ENCODE measurements at regions not wholly inside any gene's neighbourhood (a gene's known extent, or its start where the extent isn't known, plus 50 kb on each side); places are given as distances from the start of the nearest gene placed in this dataset.

DNA sequence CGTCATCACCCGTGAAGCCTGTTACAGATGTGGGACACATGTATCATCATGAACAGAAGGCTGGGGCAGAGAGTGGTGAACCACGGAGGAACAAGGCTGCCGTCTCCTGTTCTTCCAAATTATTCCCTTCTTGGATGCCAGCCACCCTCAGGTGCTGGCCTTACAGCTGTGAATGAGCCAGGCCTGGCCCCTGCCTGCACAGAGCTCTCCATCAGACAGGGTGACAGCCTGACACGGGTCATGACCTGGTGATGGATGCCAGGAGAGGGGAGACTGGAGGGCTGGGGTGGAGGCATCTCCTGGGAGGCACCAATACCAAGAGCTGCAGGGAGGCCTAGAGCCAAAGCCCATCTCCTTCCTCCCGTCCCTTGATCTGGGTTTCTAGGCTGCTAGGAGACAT is 230.0 kb upstream of the C1orf174 start:
- H3K4me1 ChIP-seq: no peaks in the 10 kb centered on the region
- H3K79me2 ChIP-seq: no peaks in the 10 kb centered on the region
- no peak overlapping the region for H3K4me2 ChIP-seq (ENCODE audit: low read length)
- H3K4me3 ChIP-seq (ENCODE audit: low read depth, low read length): no peak overlapping the region
- no peak overlapping the region for H3K27ac ChIP-seq
- no peak overlapping the region for H3K9ac ChIP-seq
- H2AFZ ChIP-seq: no peak overlapping the region
- no peaks in the 10 kb centered on the region for H3K27me3 ChIP-seq (ENCODE audit: control insufficient read depth, insufficient read depth, low read length)
- no peaks in the 10 kb centered on the region for H3K36me3 ChIP-seq (ENCODE audit: control insufficient read depth, insufficient read depth, low read length)
- H3K9me3 ChIP-seq (ENCODE audit: control insufficient read depth, low read length): no peaks in the 10 kb centered on the region
- TF ChIP-seq, protein P1, sequence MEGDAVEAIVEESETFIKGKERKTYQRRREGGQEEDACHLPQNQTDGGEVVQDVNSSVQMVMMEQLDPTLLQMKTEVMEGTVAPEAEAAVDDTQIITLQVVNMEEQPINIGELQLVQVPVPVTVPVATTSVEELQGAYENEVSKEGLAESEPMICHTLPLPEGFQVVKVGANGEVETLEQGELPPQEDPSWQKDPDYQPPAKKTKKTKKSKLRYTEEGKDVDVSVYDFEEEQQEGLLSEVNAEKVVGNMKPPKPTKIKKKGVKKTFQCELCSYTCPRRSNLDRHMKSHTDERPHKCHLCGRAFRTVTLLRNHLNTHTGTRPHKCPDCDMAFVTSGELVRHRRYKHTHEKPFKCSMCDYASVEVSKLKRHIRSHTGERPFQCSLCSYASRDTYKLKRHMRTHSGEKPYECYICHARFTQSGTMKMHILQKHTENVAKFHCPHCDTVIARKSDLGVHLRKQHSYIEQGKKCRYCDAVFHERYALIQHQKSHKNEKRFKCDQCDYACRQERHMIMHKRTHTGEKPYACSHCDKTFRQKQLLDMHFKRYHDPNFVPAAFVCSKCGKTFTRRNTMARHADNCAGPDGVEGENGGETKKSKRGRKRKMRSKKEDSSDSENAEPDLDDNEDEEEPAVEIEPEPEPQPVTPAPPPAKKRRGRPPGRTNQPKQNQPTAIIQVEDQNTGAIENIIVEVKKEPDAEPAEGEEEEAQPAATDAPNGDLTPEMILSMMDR (IDR thresholded peaks at IDR 0.05): no peak

DNA sequence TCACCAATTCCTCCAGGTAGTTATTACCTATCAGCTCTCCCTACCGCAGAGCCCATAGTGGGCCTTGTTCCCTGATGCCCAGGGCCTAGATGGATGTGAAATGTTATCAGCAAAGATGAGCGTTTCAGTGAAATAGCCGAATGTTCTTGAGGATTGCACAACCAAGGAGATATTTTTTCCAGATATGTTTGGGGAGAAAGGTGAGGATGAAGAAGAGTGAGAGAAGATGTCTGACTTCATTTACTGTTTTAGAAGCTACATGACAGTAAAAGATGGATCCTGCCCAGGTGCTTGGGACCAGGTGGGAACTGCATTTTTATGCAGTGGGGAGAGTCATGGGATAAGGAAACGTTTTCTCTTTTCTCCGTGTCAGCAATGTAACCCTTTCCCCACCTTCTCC is 231.7 kb upstream of the C1orf174 start:
- Histone ChIP-seq H3K27ac (no peak overlapping the region), H3K27me3 (ENCODE audit: control insufficient read depth, insufficient read depth, low read length) (no peaks in the 10 kb centered on the region), H3K4me1 (no peaks in the 10 kb centered on the region), H3K9me3 (ENCODE audit: control insufficient read depth, low read length) (no peaks in the 10 kb centered on the region), H2AFZ (no peak overlapping the region), H3K4me2 (ENCODE audit: low read length) (no peak overlapping the region), H3K9ac (no peak overlapping the region), H3K4me3 (ENCODE audit: low read depth, low read length) (no peak overlapping the region), H3K36me3 (ENCODE audit: control insufficient read depth, insufficient read depth, low read length) (no peaks in the 10 kb centered on the region), H3K79me2 (no peaks in the 10 kb centered on the region)
- TF ChIP-seq, protein P1 (IDR thresholded peaks at IDR 0.05): no peak

- Histone ChIP-seq H3K27me3 (ENCODE audit: control insufficient read depth, insufficient read depth, low read length) (no peaks in the 10 kb centered on the region), H3K27ac (no peak overlapping the region), H3K9ac (no peak overlapping the region), H2AFZ (no peak overlapping the region), H3K79me2 (no peaks in the 10 kb centered on the region), H3K36me3 (ENCODE audit: control insufficient read depth, insufficient read depth, low read length) (no peaks in the 10 kb centered on the region), H3K9me3 (ENCODE audit: control insufficient read depth, low read length) (no peaks in the 10 kb centered on the region), H3K4me1 (no peaks in the 10 kb centered on the region), H3K4me2 (ENCODE audit: low read length) (no peak overlapping the region), H3K4me3 (ENCODE audit: low read depth, low read length) (no peak overlapping the region)
- TF ChIP-seq, protein P1 (IDR thresholded peaks at IDR 0.05): no peak
These were observed 232.6 kb upstream of the C1orf174 start for GRCh38 chr1:4132352-4133296.

- Histone ChIP-seq H3K4me2 (ENCODE audit: low read length) (no peak overlapping the region), H3K79me2 (no peaks in the 10 kb centered on the region), H3K9ac (no peak overlapping the region), H3K36me3 (ENCODE audit: control insufficient read depth, insufficient read depth, low read length) (no peaks in the 10 kb centered on the region), H3K27ac (no peak overlapping the region), H3K4me3 (ENCODE audit: low read depth, low read length) (no peak overlapping the region), H3K4me1 (no peaks in the 10 kb centered on the region), H3K27me3 (ENCODE audit: control insufficient read depth, insufficient read depth, low read length) (no peaks in the 10 kb centered on the region), H3K9me3 (ENCODE audit: control insufficient read depth, low read length) (no peaks in the 10 kb centered on the region), H2AFZ (no peak overlapping the region)
- TF ChIP-seq, protein P1 (IDR thresholded peaks at IDR 0.05): no peak
These were observed 233.3 kb upstream of the C1orf174 start for GRCh38 chr1:4133297-4133938.

Measured in parathyroid adenoma (tissue), 2 donors.